HEK293T (cell line): ENCODE measurements at regions not wholly inside any gene's neighbourhood (a gene's known extent, or its start where the extent isn't known, plus 50 kb on each side); places are given as distances from the start of the nearest gene placed in this dataset.

Source experiments
- ARNT ChIP-seq: fragments of 450-650 bp; IDR thresholded peaks from 2 replicates; pipeline ENCODE4 v1.6.1; 2017; ENCODE audit warnings: mild to moderate bottlenecking
- BHLHE40 ChIP-seq: fragments of 450-650 bp; IDR thresholded peaks from 2 replicates; pipeline ENCODE4 v1.6.1; 2016; ENCODE audit warnings: mild to moderate bottlenecking, moderate library complexity, borderline replicate concordance
- ELF4 ChIP-seq: fragments of 450-650 bp; IDR thresholded peaks from 2 replicates; pipeline ENCODE4 v1.6.1; 2017; ENCODE audit warnings: antibody characterized with exemption
- FOXA1 ChIP-seq: fragments of 450-650 bp; IDR thresholded peaks from 2 replicates; pipeline ENCODE4 v1.6.1; 2016; ENCODE audit warnings: mild to moderate bottlenecking
- FOXM1 ChIP-seq: fragments of 450-650 bp; IDR thresholded peaks from 2 replicates; pipeline ENCODE4 v1.6.1; 2017; ENCODE audit warnings: mild to moderate bottlenecking, borderline replicate concordance
- HDGF ChIP-seq: fragments of 450-650 bp; IDR thresholded peaks from 2 replicates; pipeline ENCODE4 v1.6.1; 2017; ENCODE audit warnings: antibody characterized with exemption, borderline replicate concordance
- L3MBTL2 ChIP-seq: fragments of 450-650 bp; conservative IDR thresholded peaks from 2 replicates; pipeline ENCODE4 v1.6.1; 2016; ENCODE audit warnings: mild to moderate bottlenecking
- LEF1 ChIP-seq: fragments of 450-650 bp; IDR thresholded peaks from 2 replicates; pipeline ENCODE4 v1.6.1; 2017; ENCODE audit warnings: mild to moderate bottlenecking, borderline replicate concordance
- NFRKB ChIP-seq: fragments of 450-650 bp; IDR thresholded peaks from 2 replicates; pipeline ENCODE4 v1.6.1; 2016; ENCODE audit warnings: mild to moderate bottlenecking, moderate library complexity
- PKNOX1 ChIP-seq: fragments of 450-650 bp; IDR thresholded peaks from 2 replicates; pipeline ENCODE4 v1.6.1; 2016
- SP1 ChIP-seq: fragments of 450-650 bp; IDR thresholded peaks from 2 replicates; pipeline ENCODE4 v1.6.1; 2017
- SUZ12 ChIP-seq: fragments of 450-650 bp; IDR thresholded peaks from 2 replicates; pipeline ENCODE4 v1.6.1; 2016; ENCODE audit warnings: mild to moderate bottlenecking
- ZNF384 ChIP-seq: fragments of 450-650 bp; IDR thresholded peaks from 2 replicates; pipeline ENCODE4 v1.6.1; 2016

GRCh38 chr5:18789218-18789998, 1155.1 kb downstream of the TAF11L14 start:
- TF ChIP-seq L3MBTL2 (no peak), BHLHE40 (no peak), SP1 (no peak), ARNT (no peak), SUZ12 (no peak), HDGF (no peak), ZNF384 (no peak), PKNOX1 (no peak), LEF1 (no peak), NFRKB (no peak), FOXA1 (no peak), ELF4 (no peak), FOXM1 (no peak)
